ENCODE measurements at regions not wholly inside any gene's neighbourhood (a gene's known extent, or its start where the extent isn't known, plus 50 kb on each side); places are given as distances from the start of the nearest gene placed in this dataset.

- DNase-seq (ENCODE audit: extremely low spot score in 2 of 2), result no peak
- Histone ChIP-seq H3K4me1 (no peaks in the 10 kb centered on the region), H3K36me3 (no peaks in the 10 kb centered on the region), H3K27ac (no peak overlapping the region), H3K4me3 (no peak overlapping the region), H3K9me3 (no peaks in the 10 kb centered on the region), H3K27me3 (no peaks in the 10 kb centered on the region)
- TF ChIP-seq POLR2A (IDR thresholded peaks at IDR 0.05) (no peak), CTCF (IDR thresholded peaks at IDR 0.05) (no peak), POLR2AphosphoS5 (IDR thresholded peaks at IDR 0.05; ENCODE audit: insufficient read depth in 1 of 2, low read depth in 1 of 2) (no peak)
- intact Hi-C loops (cut with DNase I), result no loop called here
Observed at GRCh38 chrX:124993735-124994134, 325.9 kb upstream of the TEX13C start.

GRCh38 chrX:124994404-124994803 is 325.3 kb upstream of the TEX13C start:
- H3K4me1 ChIP-seq, result no peaks in the 10 kb centered on the region
- no peaks in the 10 kb centered on the region for H3K36me3 ChIP-seq
- no peaks in the 10 kb centered on the region for H3K9me3 ChIP-seq
- H3K27ac ChIP-seq, result no peak overlapping the region
- TF ChIP-seq POLR2A (IDR thresholded peaks at IDR 0.05), result no peak
- TF ChIP-seq CTCF (IDR thresholded peaks at IDR 0.05), result no peak
- TF ChIP-seq POLR2AphosphoS5 (IDR thresholded peaks at IDR 0.05; ENCODE audit: insufficient read depth in 1 of 2, low read depth in 1 of 2), result no peak
- intact Hi-C loops (cut with DNase I), result no loop called here
- H3K27me3 ChIP-seq, result no peaks in the 10 kb centered on the region
- no peak for DNase-seq (ENCODE audit: extremely low spot score in 2 of 2)
- H3K4me3 ChIP-seq, result no peak overlapping the region

- no peak overlapping the region for H3K27ac ChIP-seq
- TF ChIP-seq CTCF (IDR thresholded peaks at IDR 0.05) (no peak), POLR2A (IDR thresholded peaks at IDR 0.05) (no peak), POLR2AphosphoS5 (IDR thresholded peaks at IDR 0.05; ENCODE audit: insufficient read depth in 1 of 2, low read depth in 1 of 2) (no peak)
- no peaks in the 10 kb centered on the region for H3K9me3 ChIP-seq
- H3K4me1 ChIP-seq, result no peaks in the 10 kb centered on the region
- intact Hi-C loops (cut with DNase I), result no loop called here
- DNase-seq (ENCODE audit: extremely low spot score in 2 of 2), result no peak
- no peaks in the 10 kb centered on the region for H3K36me3 ChIP-seq
- H3K4me3 ChIP-seq, result no peak overlapping the region
- no peaks in the 10 kb centered on the region for H3K27me3 ChIP-seq
Observed at GRCh38 chrX:125003746-125004446, 315.8 kb upstream of the TEX13C start.

- H3K27ac ChIP-seq, result no peak overlapping the region
- DNase-seq (ENCODE audit: extremely low spot score in 2 of 2), result no peak
- H3K36me3 ChIP-seq, result no peaks in the 10 kb centered on the region
- intact Hi-C loops (cut with DNase I), result no loop called here
- H3K4me3 ChIP-seq, result no peak overlapping the region
- H3K4me1 ChIP-seq, result no peaks in the 10 kb centered on the region
- H3K9me3 ChIP-seq, result no peaks in the 10 kb centered on the region
- TF ChIP-seq POLR2A (IDR thresholded peaks at IDR 0.05) (no peak), CTCF (IDR thresholded peaks at IDR 0.05) (no peak), POLR2AphosphoS5 (IDR thresholded peaks at IDR 0.05; ENCODE audit: insufficient read depth in 1 of 2, low read depth in 1 of 2) (no peak)
- no peaks in the 10 kb centered on the region for H3K27me3 ChIP-seq
Observed at GRCh38 chrX:125004799-125005198, 314.9 kb upstream of the TEX13C start.

GRCh38 chrX:125005863-125006262 is 313.8 kb upstream of the TEX13C start:
- Histone ChIP-seq H3K27me3 (no peaks in the 10 kb centered on the region), H3K36me3 (no peaks in the 10 kb centered on the region), H3K9me3 (no peaks in the 10 kb centered on the region), H3K4me3 (no peak overlapping the region), H3K4me1 (no peaks in the 10 kb centered on the region), H3K27ac (no peak overlapping the region)
- TF ChIP-seq POLR2A (IDR thresholded peaks at IDR 0.05), result no peak
- no peak for TF ChIP-seq POLR2AphosphoS5 (IDR thresholded peaks at IDR 0.05; ENCODE audit: insufficient read depth in 1 of 2, low read depth in 1 of 2)
- TF ChIP-seq CTCF (IDR thresholded peaks at IDR 0.05), result no peak
- DNase-seq (ENCODE audit: extremely low spot score in 2 of 2), result no peak
- intact Hi-C loops (cut with DNase I), result no loop called here

Measured in vagina (tissue), 2 donors.